GM23248 (cell line): ENCODE measurements at regions not wholly inside any gene's neighbourhood (a gene's known extent, or its start where the extent isn't known, plus 50 kb on each side); places are given as distances from the start of the nearest gene placed in this dataset.

Experiments
- EZH2 ChIP-seq: fragments of 200-600 bp; sonication (generic); IDR thresholded peaks from 2 replicates; pipeline ENCODE4 v1.6.1; 2018; ENCODE audit warnings: antibody characterized with exemption, mild to moderate bottlenecking; ENCODE audit not compliant: insufficient read depth, poor library complexity, severe bottlenecking
- EZH2phosphoT487 ChIP-seq: fragments of 200-600 bp; sonication (generic); IDR thresholded peaks from 2 replicates; pipeline ENCODE4 v1.6.1; 2018; ENCODE audit warnings: antibody characterized with exemption, moderate library complexity, mild to moderate bottlenecking, low read depth; ENCODE audit not compliant: insufficient read depth

DNA sequence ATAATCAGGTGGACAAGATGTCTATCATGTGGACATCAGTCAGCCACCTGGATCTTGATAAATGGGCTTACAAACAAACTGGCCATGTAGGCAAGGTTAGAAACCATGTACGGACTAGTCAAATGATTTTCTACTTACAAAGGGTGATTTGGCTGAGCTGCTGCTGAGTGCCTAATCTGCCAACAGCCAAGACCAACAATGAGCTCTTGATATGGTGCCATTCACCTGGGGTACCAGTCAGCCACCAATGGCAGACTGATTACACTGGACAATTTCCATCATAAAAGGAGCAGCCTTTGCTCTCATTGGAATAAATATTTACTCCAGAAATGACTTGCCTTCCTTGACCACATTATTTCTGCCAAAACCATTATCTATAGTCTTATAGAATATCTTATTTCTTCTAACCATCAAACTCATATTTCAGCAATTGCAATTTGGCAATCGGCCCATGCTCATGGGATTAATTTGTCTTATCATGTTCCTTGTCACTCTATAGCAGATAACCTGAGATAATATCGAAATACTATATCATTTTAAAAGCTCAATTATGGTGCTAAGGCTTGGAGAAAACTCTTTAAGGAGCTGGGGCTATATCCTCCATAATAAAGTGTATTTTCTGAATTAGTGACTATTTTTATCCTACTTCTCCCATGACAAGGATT is 135.1 kb downstream of the SLC25A46 start:
- TF ChIP-seq EZH2 (no peak), EZH2phosphoT487 (no peak)
